Bone marrow (tissue), 2 donors: ENCODE measurements at regions not wholly inside any gene's neighbourhood (a gene's known extent, or its start where the extent isn't known, plus 50 kb on each side); places are given as distances from the start of the nearest gene placed in this dataset.
"Not testable (repeated sequence)": the region's sequence is repeated elsewhere in the genome, so short reads cannot be mapped to it uniquely, and the experiment has no call there.

ENCODE experiments used
- DNase-seq, 2 donors: peaks; one replicate each; lab custom pipeline; 2025; lab: John Stamatoyannopoulos, UW

GRCh38 chr17:11182430-11182829, 58.6 kb upstream of the SHISA6 start:
- no peak for DNase-seq

GRCh38 chr17:11178581-11178980, 62.4 kb upstream of the SHISA6 start:
- no peak for DNase-seq

- no peak for DNase-seq
Observed at GRCh38 chr17:11177340-11177739, 63.7 kb upstream of the SHISA6 start.

- no peak for DNase-seq
Observed at GRCh38 chr17:11176549-11176948, 64.5 kb upstream of the SHISA6 start.

GRCh38 chr17:11170881-11171280, 70.1 kb upstream of the SHISA6 start:
- no peak for DNase-seq

- DNase-seq, result no peak
Observed at GRCh38 chr17:11151818-11152425, 89.1 kb upstream of the SHISA6 start.

GRCh38 chr17:11150906-11151511, 90.0 kb upstream of the SHISA6 start:
- not testable (repeated sequence) for DNase-seq

- DNase-seq, result peak in 1 of 2 donors; percentile 4
Observed at GRCh38 chr17:11144358-11145233, 96.4 kb upstream of the SHISA6 start.

- DNase-seq, result no peak
Observed at GRCh38 chr17:11142231-11142630, 98.8 kb upstream of the SHISA6 start.

- no peak for DNase-seq
Observed at GRCh38 chr17:11140501-11140900, 100.5 kb upstream of the SHISA6 start.

GRCh38 chr17:11140043-11140442, 101.0 kb upstream of the SHISA6 start:
- DNase-seq, result no peak

- DNase-seq, result no peak
Observed at GRCh38 chr17:11138023-11138422, 103.0 kb upstream of the SHISA6 start.

GRCh38 chr17:11135819-11136218, 105.2 kb upstream of the SHISA6 start:
- no peak for DNase-seq

GRCh38 chr17:11130367-11130766, 110.6 kb upstream of the SHISA6 start:
- no peak for DNase-seq

- no peak for DNase-seq
Observed at GRCh38 chr17:11122908-11123307, 118.1 kb upstream of the SHISA6 start.

GRCh38 chr17:11121341-11121985, 119.5 kb upstream of the SHISA6 start:
- no peak for DNase-seq

GRCh38 chr17:11109106-11109505, 131.9 kb upstream of the SHISA6 start:
- no peak for DNase-seq

GRCh38 chr17:11105141-11105540, 135.9 kb upstream of the SHISA6 start:
- DNase-seq, result no peak

GRCh38 chr17:11097121-11097520, 143.9 kb upstream of the SHISA6 start:
- no peak for DNase-seq

- no peak for DNase-seq
Observed at GRCh38 chr17:11094331-11094730, 146.7 kb upstream of the SHISA6 start.

- DNase-seq, result no peak
Observed at GRCh38 chr17:11086646-11087340, 154.2 kb upstream of the SHISA6 start.

- DNase-seq, result no peak
Observed at GRCh38 chr17:11082559-11082958, 158.5 kb upstream of the SHISA6 start.
